ENCODE measurements at regions not wholly inside any gene's neighbourhood (a gene's known extent, or its start where the extent isn't known, plus 50 kb on each side); places are given as distances from the start of the nearest gene placed in this dataset.
"Not testable (repeated sequence)": the region's sequence is repeated elsewhere in the genome, so short reads cannot be mapped to it uniquely, and the experiment has no call there.

GRCh38 chr5:2353211-2353610 is 398.3 kb downstream of the IRX2 start:
- no peak for TF ChIP-seq CTCF (IDR thresholded peaks at IDR 0.05; ENCODE audit: extremely low read depth, missing control alignments)
- no peak for DNase-seq (ENCODE audit: low spot score)

GRCh38 chr5:2352101-2352861 is 399.2 kb downstream of the IRX2 start:
- no peak for DNase-seq (ENCODE audit: low spot score)
- no peak for TF ChIP-seq CTCF (IDR thresholded peaks at IDR 0.05; ENCODE audit: extremely low read depth, missing control alignments)

- DNase-seq (ENCODE audit: low spot score): not testable (repeated sequence)
Observed at GRCh38 chr5:2349768-2350167, 401.7 kb downstream of the IRX2 start.

GRCh38 chr5:2338686-2339085 is 412.8 kb downstream of the IRX2 start:
- DNase-seq (ENCODE audit: low spot score): no peak
- no peak for TF ChIP-seq CTCF (IDR thresholded peaks at IDR 0.05; ENCODE audit: extremely low read depth, missing control alignments)

- DNase-seq (ENCODE audit: low spot score): no peak
- no peak for TF ChIP-seq CTCF (IDR thresholded peaks at IDR 0.05; ENCODE audit: extremely low read depth, missing control alignments)
Observed at GRCh38 chr5:2335733-2336515, 415.6 kb downstream of the IRX2 start.

GRCh38 chr5:2335125-2335732 is 416.2 kb downstream of the IRX2 start:
- no peak for TF ChIP-seq CTCF (IDR thresholded peaks at IDR 0.05; ENCODE audit: extremely low read depth, missing control alignments)
- no peak for DNase-seq (ENCODE audit: low spot score)

GRCh38 chr5:2334719-2335118 is 416.8 kb downstream of the IRX2 start:
- no peak for TF ChIP-seq CTCF (IDR thresholded peaks at IDR 0.05; ENCODE audit: extremely low read depth, missing control alignments)
- DNase-seq (ENCODE audit: low spot score): no peak

Measured in GM20000 (cell line).